Parathyroid adenoma (tissue), 2 donors: ENCODE measurements at regions not wholly inside any gene's neighbourhood (a gene's known extent, or its start where the extent isn't known, plus 50 kb on each side); places are given as distances from the start of the nearest gene placed in this dataset.

Experiments
- H2AFZ ChIP-seq: fragments of 300-600 bp; sonication (generic); one replicate; pipeline ENCODE4 v1.7.0; 2017; ENCODE audit warnings: antibody characterized with exemption, mild to moderate bottlenecking
- H3K27ac ChIP-seq: fragments of 300-600 bp; sonication (generic); one replicate; pipeline ENCODE4 v1.7.0; 2017
- H3K27me3 ChIP-seq: fragments of 300-600 bp; sonication (generic); one replicate; pipeline ENCODE4 v1.7.0; 2017; ENCODE audit warnings: low read length; ENCODE audit not compliant: control insufficient read depth, insufficient read depth
- H3K36me3 ChIP-seq: fragments of 300-600 bp; sonication (generic); one replicate; pipeline ENCODE4 v1.7.0; 2017; ENCODE audit warnings: low read length; ENCODE audit not compliant: control insufficient read depth, insufficient read depth
- H3K4me1 ChIP-seq: fragments of 300-600 bp; sonication (generic); one replicate; pipeline ENCODE4 v1.7.0; 2017; ENCODE audit warnings: control low read depth
- H3K4me2 ChIP-seq: fragments of 300-600 bp; sonication (generic); one replicate; pipeline ENCODE4 v1.7.0; 2017; ENCODE audit warnings: low read length
- H3K4me3 ChIP-seq: fragments of 300-600 bp; sonication (generic); one replicate; pipeline ENCODE4 v1.7.0; 2017; ENCODE audit warnings: low read depth, low read length
- H3K79me2 ChIP-seq: fragments of 300-600 bp; sonication (generic); one replicate; pipeline ENCODE4 v1.7.0; 2017; ENCODE audit warnings: control low read depth
- H3K9ac ChIP-seq: fragments of 300-600 bp; sonication (generic); one replicate; pipeline ENCODE4 v1.7.0; 2017; ENCODE audit warnings: mild to moderate bottlenecking
- H3K9me3 ChIP-seq: fragments of 300-600 bp; sonication (generic); one replicate; pipeline ENCODE4 v1.7.0; 2017; ENCODE audit warnings: low read length; ENCODE audit not compliant: control insufficient read depth
- TF ChIP-seq, protein P1 (sequence below): fragments of 300-600 bp; sonication (generic); IDR thresholded peaks from one replicate; pipeline ENCODE4 v1.7.0; 2017; ENCODE audit warnings: antibody characterized with exemption, mild to moderate bottlenecking
- donor health status: primary hyperparathyroidism.

- TF ChIP-seq, protein P1, sequence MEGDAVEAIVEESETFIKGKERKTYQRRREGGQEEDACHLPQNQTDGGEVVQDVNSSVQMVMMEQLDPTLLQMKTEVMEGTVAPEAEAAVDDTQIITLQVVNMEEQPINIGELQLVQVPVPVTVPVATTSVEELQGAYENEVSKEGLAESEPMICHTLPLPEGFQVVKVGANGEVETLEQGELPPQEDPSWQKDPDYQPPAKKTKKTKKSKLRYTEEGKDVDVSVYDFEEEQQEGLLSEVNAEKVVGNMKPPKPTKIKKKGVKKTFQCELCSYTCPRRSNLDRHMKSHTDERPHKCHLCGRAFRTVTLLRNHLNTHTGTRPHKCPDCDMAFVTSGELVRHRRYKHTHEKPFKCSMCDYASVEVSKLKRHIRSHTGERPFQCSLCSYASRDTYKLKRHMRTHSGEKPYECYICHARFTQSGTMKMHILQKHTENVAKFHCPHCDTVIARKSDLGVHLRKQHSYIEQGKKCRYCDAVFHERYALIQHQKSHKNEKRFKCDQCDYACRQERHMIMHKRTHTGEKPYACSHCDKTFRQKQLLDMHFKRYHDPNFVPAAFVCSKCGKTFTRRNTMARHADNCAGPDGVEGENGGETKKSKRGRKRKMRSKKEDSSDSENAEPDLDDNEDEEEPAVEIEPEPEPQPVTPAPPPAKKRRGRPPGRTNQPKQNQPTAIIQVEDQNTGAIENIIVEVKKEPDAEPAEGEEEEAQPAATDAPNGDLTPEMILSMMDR, result no peak
- H3K27ac ChIP-seq, result no peak overlapping the region
Observed at GRCh38 chr13:38537051-38537450, 149.8 kb upstream of the FREM2 start.

DNA sequence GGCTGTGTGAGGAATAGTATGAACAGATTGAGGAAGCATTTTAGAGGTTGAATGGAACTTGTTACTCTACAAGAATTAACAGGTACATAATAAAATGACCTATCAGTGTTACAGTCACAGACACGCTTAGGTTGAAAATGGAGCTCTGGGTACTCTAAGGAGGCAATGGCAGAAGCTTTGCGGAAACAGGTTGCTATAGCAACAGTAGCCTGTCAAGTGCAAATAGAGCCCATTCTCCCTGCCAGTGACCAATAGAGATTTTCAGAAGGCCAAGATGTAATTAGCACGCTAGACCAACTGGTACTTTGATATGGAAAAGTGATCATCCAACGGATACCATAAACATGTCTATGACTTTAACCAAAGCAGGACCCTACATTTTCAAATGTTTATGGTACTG is 148.5 kb upstream of the FREM2 start:
- H3K4me3 ChIP-seq, result no peak overlapping the region
- H3K9me3 ChIP-seq, result no peaks in the 10 kb centered on the region
- no peaks in the 10 kb centered on the region for H3K4me1 ChIP-seq
- H2AFZ ChIP-seq, result no peak overlapping the region
- no peaks in the 10 kb centered on the region for H3K27me3 ChIP-seq
- H3K27ac ChIP-seq, result no peak overlapping the region
- H3K79me2 ChIP-seq, result no peaks in the 10 kb centered on the region
- H3K4me2 ChIP-seq, result no peak overlapping the region
- no peak overlapping the region for H3K9ac ChIP-seq
- TF ChIP-seq, protein P1, result no peak
- H3K36me3 ChIP-seq, result no peaks in the 10 kb centered on the region

More at GRCh38 chr13:38537051-38537450, 149.8 kb upstream of the FREM2 start:
- Histone ChIP-seq H3K4me2 (no peak overlapping the region), H3K9ac (no peak overlapping the region), H3K4me3 (no peak overlapping the region), H3K79me2 (no peaks in the 10 kb centered on the region), H3K36me3 (no peaks in the 10 kb centered on the region), H3K4me1 (no peaks in the 10 kb centered on the region), H3K9me3 (no peaks in the 10 kb centered on the region), H2AFZ (no peak overlapping the region), H3K27me3 (no peaks in the 10 kb centered on the region)

- Histone ChIP-seq H3K79me2 (no peaks in the 10 kb centered on the region), H3K4me3 (no peak overlapping the region), H3K27ac (no peak overlapping the region), H2AFZ (no peak overlapping the region), H3K27me3 (no peaks in the 10 kb centered on the region), H3K36me3 (no peaks in the 10 kb centered on the region), H3K9me3 (no peaks in the 10 kb centered on the region), H3K4me2 (no peak overlapping the region), H3K9ac (no peak overlapping the region), H3K4me1 (no peaks in the 10 kb centered on the region)
- TF ChIP-seq, protein P1, result no peak
Observed at GRCh38 chr13:38539632-38540031, 147.2 kb upstream of the FREM2 start.

DNA sequence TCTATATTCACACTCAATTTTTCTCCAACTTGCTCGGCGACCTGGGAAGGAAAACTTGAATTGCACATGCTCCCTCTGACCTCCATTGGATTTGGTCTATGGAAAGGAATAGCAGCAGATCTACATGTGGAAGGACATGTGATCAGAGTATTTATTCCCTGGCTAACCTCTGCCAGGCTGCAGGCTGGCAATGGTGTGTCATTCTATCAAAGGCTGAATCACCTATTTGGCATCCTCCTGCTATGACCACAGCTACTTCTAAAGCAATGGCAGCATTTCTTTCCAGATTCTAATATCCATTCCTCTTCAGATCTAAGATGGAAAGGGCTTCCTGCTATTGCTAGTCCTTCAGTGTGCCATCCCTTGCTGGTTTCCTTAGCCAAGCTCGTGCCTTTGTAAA is 144.3 kb upstream of the FREM2 start:
- Histone ChIP-seq H2AFZ (no peak overlapping the region), H3K36me3 (no peaks in the 10 kb centered on the region), H3K4me1 (no peaks in the 10 kb centered on the region), H3K27ac (no peak overlapping the region), H3K27me3 (no peaks in the 10 kb centered on the region), H3K9me3 (no peaks in the 10 kb centered on the region), H3K4me3 (no peak overlapping the region), H3K79me2 (no peaks in the 10 kb centered on the region), H3K4me2 (no peak overlapping the region), H3K9ac (no peak overlapping the region)
- TF ChIP-seq, protein P1, result no peak

GRCh38 chr13:38543561-38543960 is 143.3 kb upstream of the FREM2 start:
- H3K79me2 ChIP-seq, result no peaks in the 10 kb centered on the region
- no peaks in the 10 kb centered on the region for H3K4me1 ChIP-seq
- no peak overlapping the region for H2AFZ ChIP-seq
- TF ChIP-seq, protein P1, result no peak
- H3K9ac ChIP-seq, result no peak overlapping the region
- no peaks in the 10 kb centered on the region for H3K9me3 ChIP-seq
- H3K27me3 ChIP-seq, result no peaks in the 10 kb centered on the region
- H3K4me2 ChIP-seq, result no peak overlapping the region
- H3K36me3 ChIP-seq, result no peaks in the 10 kb centered on the region
- H3K27ac ChIP-seq, result no peak overlapping the region
- H3K4me3 ChIP-seq, result no peak overlapping the region
